ENCODE measurements at regions not wholly inside any gene's neighbourhood (a gene's known extent, or its start where the extent isn't known, plus 50 kb on each side); places are given as distances from the start of the nearest gene placed in this dataset.

- intact Hi-C loops (cut with micrococcal nuclease): loop anchor here (10.0 kb wide), 1 partner anchor 443 kb away; no protein-coding TSS in a partner anchor
- no peaks in the 10 kb centered on the region for H3K9me1 ChIP-seq (replicated peaks; ENCODE audit: control insufficient read depth, extremely low read depth, insufficient read depth, low read length)
- H3K4me1 ChIP-seq (ENCODE audit: control insufficient read depth, extremely low read depth, insufficient read depth, low read length): no peaks in the 10 kb centered on the region
- peaks cover 0 to 2% of the 10 kb centered on the region in 2 experiments for H3K27me3 ChIP-seq (ENCODE audit: control insufficient read depth in 2 of 2, insufficient read depth in 2 of 2, low read length in 2 of 2)
- H3K27ac ChIP-seq (ENCODE audit: insufficient read depth, low read depth, low read length): no peak overlapping the region
- ChIA-PET POLR2A (no interaction called here), CTCF (interaction anchor here (0.6 to 5.4 kb wide), 8 partner anchors 18 to 657 kb away, joined by 3 to 81 read pairs (median 18); partner anchors contain the start of gene RUNX1)
- no peak for DNase-seq (ENCODE audit: low read depth, low spot score)
- no peak overlapping the region for H3K4me3 ChIP-seq (replicated peaks in 1 of 3; ENCODE audit: insufficient read depth in 1 of 3, low read depth in 1 of 3, low read length in 3 of 3)
- H3K36me3 ChIP-seq (ENCODE audit: control insufficient read depth in 2 of 2, extremely low read depth in 1 of 2, insufficient read depth in 2 of 2, low read length in 2 of 2): no peaks in the 10 kb centered on the region
- no peak overlapping the region for H2AFZ ChIP-seq (ENCODE audit: low read depth, low read length)
- BruUV-seq (replicated peaks): no TSS peak
- no peak overlapping the region for H3K4me2 ChIP-seq (ENCODE audit: insufficient read depth, low read length)
- no peak for TF ChIP-seq MYC (IDR thresholded peaks at IDR 0.05; ENCODE audit: low read depth, low read length)
- no peaks in the 10 kb centered on the region for H3K9me3 ChIP-seq (replicated peaks; ENCODE audit: control insufficient read depth, insufficient read depth, low read length)
- no peaks in the 10 kb centered on the region for H4K20me1 ChIP-seq (replicated peaks; ENCODE audit: control insufficient read depth, extremely low read depth, insufficient read depth, low read length)
- no peak for FAIRE-seq
- H3K79me2 ChIP-seq (ENCODE audit: control insufficient read depth, insufficient read depth, low read length): no peaks in the 10 kb centered on the region
- H3K9ac ChIP-seq (replicated peaks; ENCODE audit: extremely low read depth, insufficient read depth, low read length): no peak overlapping the region
- dilution Hi-C loops (cut with MboI; ENCODE audit: extremely low pct_ligation_motif_present, low sequenced_read_pairs): no loop called here
Measured at GRCh38 chr21:35402061-35402460, 353.0 kb upstream of the RUNX1 start.

- CTCF ChIA-PET: interaction anchor here (1.4 to 5.4 kb wide), 15 partner anchors 12 to 708 kb away, joined by 3 to 81 read pairs (median 6); partner anchors contain the start of gene RUNX1
- H3K9me3 ChIP-seq (replicated peaks; ENCODE audit: control insufficient read depth, insufficient read depth, low read length): no peaks in the 10 kb centered on the region
- H3K27ac ChIP-seq (ENCODE audit: insufficient read depth, low read depth, low read length): no peak overlapping the region
- no TSS peak for BruUV-seq (replicated peaks)
- TF ChIP-seq JUN (IDR thresholded peaks at IDR 0.05; ENCODE audit: borderline replicate concordance, insufficient read depth, insufficient read length, low read depth): no peak
- no peak for TF ChIP-seq FOS (IDR thresholded peaks at IDR 0.05; ENCODE audit: borderline replicate concordance, insufficient read depth, low read length)
- peaks cover 0 to 2% of the 10 kb centered on the region in 2 experiments for H3K27me3 ChIP-seq (ENCODE audit: control insufficient read depth in 2 of 2, insufficient read depth in 2 of 2, low read length in 2 of 2)
- POLR2A ChIA-PET: no interaction called here
- no peak overlapping the region for H3K9ac ChIP-seq (replicated peaks; ENCODE audit: extremely low read depth, insufficient read depth, low read length)
- intact Hi-C loops (cut with micrococcal nuclease): loop anchor here (2.0 to 10.0 kb wide), 4 partner anchors 145 to 601 kb away; no protein-coding TSS in a partner anchor
- H3K4me3 ChIP-seq (replicated peaks in 1 of 3; ENCODE audit: insufficient read depth in 1 of 3, low read depth in 1 of 3, low read length in 3 of 3): no peak overlapping the region
- H2AFZ ChIP-seq (ENCODE audit: low read depth, low read length): no peak overlapping the region
- no peaks in the 10 kb centered on the region for H3K4me1 ChIP-seq (ENCODE audit: control insufficient read depth, extremely low read depth, insufficient read depth, low read length)
- H3K36me3 ChIP-seq (ENCODE audit: control insufficient read depth in 2 of 2, extremely low read depth in 1 of 2, insufficient read depth in 2 of 2, low read length in 2 of 2): no peaks in the 10 kb centered on the region
- no peaks in the 10 kb centered on the region for H3K9me1 ChIP-seq (replicated peaks; ENCODE audit: control insufficient read depth, extremely low read depth, insufficient read depth, low read length)
- FAIRE-seq (no peak), DNase-seq (ENCODE audit: low read depth, low spot score) (no peak)
- no peaks in the 10 kb centered on the region for H3K79me2 ChIP-seq (ENCODE audit: control insufficient read depth, insufficient read depth, low read length)
- H4K20me1 ChIP-seq (replicated peaks; ENCODE audit: control insufficient read depth, extremely low read depth, insufficient read depth, low read length): no peaks in the 10 kb centered on the region
- no peak overlapping the region for H3K4me2 ChIP-seq (ENCODE audit: insufficient read depth, low read length)
- dilution Hi-C loops (cut with MboI; ENCODE audit: extremely low pct_ligation_motif_present, low sequenced_read_pairs): no loop called here
Measured at GRCh38 chr21:35401476-35401875, 352.4 kb upstream of the RUNX1 start.

Measured in endothelial cell of umbilical vein (primary cell).